IMR-90 (cell line): ENCODE measurements at regions not wholly inside any gene's neighbourhood (a gene's known extent, or its start where the extent isn't known, plus 50 kb on each side); places are given as distances from the start of the nearest gene placed in this dataset.

Source experiments
- ATAC-seq: fragments of 200-7000 bp; cut with Tn5 transposase; 2 replicates; pipeline ENCODE4 v1.9.1; 2020; ENCODE audit warnings: low read depth, mild to moderate bottlenecking, moderate library complexity
- BruUV-seq: library from RNA; stranded (reverse); fragments of 400-500 nt; replicated peaks from 2 replicates; lab custom pipeline; 2021; lab: Mats Ljungman, UMichigan
- CTCF ChIA-PET: fragments of 300-600 bp; formaldehyde crosslinking; extraction: SDS; loops from one replicate; lab custom pipeline; 2021; ENCODE audit warnings: antibody characterized with exemption; lab: Yijun Ruan, JAX
- POLR2A ChIA-PET: fragments of 300-600 bp; sonication (Branson Sonifier 250); formaldehyde crosslinking; loops from one replicate; lab custom pipeline; 2022; ENCODE audit warnings: antibody characterized with exemption; ENCODE audit not compliant: unreplicated experiment; lab: Charles Lee
- DNase-seq: peaks from one replicate; pipeline ENCODE4 v3.0.0; 2013
- H2AFZ ChIP-seq: replicated peaks from 2 replicates; pipeline ENCODE3; 2013; ENCODE audit warnings: low read length, mild to moderate bottlenecking; ENCODE audit not compliant: poor library complexity
- H2AK5ac ChIP-seq: 2 replicates; pipeline ENCODE4 v1.6.1; 2013; ENCODE audit warnings: low read depth, low read length, inconsistent platforms
- H2AK9ac ChIP-seq: replicated peaks from 2 replicates; pipeline ENCODE3; 2013; ENCODE audit warnings: mild to moderate bottlenecking, low read depth, low read length, moderate library complexity; ENCODE audit not compliant: poor library complexity
- H2BK120ac ChIP-seq: 2 replicates; pipeline ENCODE4 v1.6.1; 2013; ENCODE audit warnings: low read depth, low read length, inconsistent platforms
- H2BK15ac ChIP-seq: 3 replicates; pipeline ENCODE4 v1.6.1; 2013; ENCODE audit warnings: low read depth, low read length, inconsistent platforms
- H2BK20ac ChIP-seq: 2 replicates; pipeline ENCODE4 v1.6.1; 2013; ENCODE audit warnings: low read depth, mild to moderate bottlenecking, inconsistent platforms, low read length, moderate library complexity
- H2BK5ac ChIP-seq: 2 replicates; pipeline ENCODE4 v1.6.1; 2013; ENCODE audit warnings: mild to moderate bottlenecking, low read depth, low read length, inconsistent platforms; ENCODE audit not compliant: poor library complexity, severe bottlenecking
- H3K14ac ChIP-seq: replicated peaks from 2 replicates; pipeline ENCODE4 v1.6.1; 2013; ENCODE audit warnings: low read depth, low read length, inconsistent platforms
- H3K18ac ChIP-seq: 2 replicates; pipeline ENCODE4 v1.6.1; 2013; ENCODE audit warnings: low read depth, low read length, control low read depth
- H3K23ac ChIP-seq: 2 replicates; pipeline ENCODE4 v1.6.1; 2013; ENCODE audit warnings: low read depth, low read length, inconsistent platforms
- H3K27ac ChIP-seq: 2 replicates; pipeline ENCODE4 v1.5.1; 2013; ENCODE audit warnings: mild to moderate bottlenecking, control low read depth, low read length; ENCODE audit not compliant: insufficient read depth
- H3K27me3 ChIP-seq: 2 replicates; pipeline ENCODE4 v1.6.1; 2013; ENCODE audit warnings: low read length; ENCODE audit not compliant: control insufficient read depth, insufficient read depth
- H3K36me3 ChIP-seq: 2 replicates; pipeline ENCODE4 v1.6.1; 2013; ENCODE audit warnings: low read length, mixed read lengths; ENCODE audit not compliant: control insufficient read depth, insufficient read depth
- H3K4ac ChIP-seq: 2 replicates; pipeline ENCODE4 v1.6.1; 2013; ENCODE audit warnings: low read depth, low read length, inconsistent platforms
- H3K4me1 ChIP-seq: 2 replicates; pipeline ENCODE4 v1.6.1; 2013; ENCODE audit warnings: low read length, mixed read lengths; ENCODE audit not compliant: control insufficient read depth, insufficient read depth
- H3K4me2 ChIP-seq: 2 replicates; pipeline ENCODE4 v1.6.1; 2013; ENCODE audit warnings: low read depth, mild to moderate bottlenecking, control low read depth, low read length, moderate library complexity
- H3K4me3 ChIP-seq: 2 replicates; pipeline ENCODE4 v1.5.1; 2013; ENCODE audit warnings: low read depth, mild to moderate bottlenecking, control low read depth, low read length, moderate library complexity; ENCODE audit not compliant: insufficient read depth
- H3K56ac ChIP-seq: 2 replicates; pipeline ENCODE4 v1.6.1; 2013; ENCODE audit warnings: low read length, inconsistent platforms; ENCODE audit not compliant: insufficient read depth; ENCODE audit errors: extremely low read depth
- H3K79me1 ChIP-seq, 2 experiments: 2 replicates each; pipeline ENCODE4 v1.6.1; 2013; ENCODE audit warnings: low read length in 2 of 2, inconsistent platforms in 1 of 2, low read depth in 1 of 2
- H3K9ac ChIP-seq: 2 replicates; pipeline ENCODE4 v1.6.1; 2013; ENCODE audit warnings: low read depth, low read length, control low read depth
- H3K9me1 ChIP-seq: 2 replicates; pipeline ENCODE4 v1.6.1; 2013; ENCODE audit warnings: low read length, inconsistent platforms; ENCODE audit not compliant: insufficient read depth
- H3K9me3 ChIP-seq: 2 replicates; pipeline ENCODE4 v1.6.1; 2013; ENCODE audit warnings: low read length; ENCODE audit not compliant: control insufficient read depth, insufficient read depth
- H4K20me1 ChIP-seq: 2 replicates; pipeline ENCODE4 v1.6.1; 2013; ENCODE audit warnings: low read length, inconsistent platforms; ENCODE audit not compliant: insufficient read depth
- H4K5ac ChIP-seq: 2 replicates; pipeline ENCODE4 v1.6.1; 2013; ENCODE audit warnings: mild to moderate bottlenecking, low read depth, low read length, control low read depth
- H4K8ac ChIP-seq, 2 experiments: 2 replicates each; pipeline ENCODE4 v1.6.1; 2013; ENCODE audit warnings: low read depth in 2 of 2, low read length in 2 of 2, control low read depth in 1 of 2, inconsistent platforms in 1 of 2
- H4K91ac ChIP-seq: 2 replicates; pipeline ENCODE4 v1.6.1; 2013; ENCODE audit warnings: low read depth, low read length, inconsistent platforms; ENCODE audit not compliant: insufficient read depth
- BHLHE40 ChIP-seq: fragments of 150-350 bp; IDR thresholded peaks from 2 replicates; pipeline ENCODE4 v1.6.1; 2016; ENCODE audit warnings: mild to moderate bottlenecking, low read depth, low read length
- FOS ChIP-seq: fragments of 150-350 bp; IDR thresholded peaks from 2 replicates; pipeline ENCODE4 v1.6.1; 2016; ENCODE audit warnings: low read depth, low read length
- MAZ ChIP-seq: IDR thresholded peaks from 2 replicates; pipeline ENCODE4 v1.6.1; 2012; ENCODE audit warnings: low read depth, mild to moderate bottlenecking, low read length, improper control_type of control experiment, moderate library complexity, borderline replicate concordance
- POLR2A ChIP-seq: IDR thresholded peaks from 2 replicates; pipeline ENCODE4 v1.6.1; 2012; ENCODE audit warnings: mild to moderate bottlenecking, low read depth, low read length
- RFX5 ChIP-seq: IDR thresholded peaks from 2 replicates; pipeline ENCODE4 v1.8.0; 2012; ENCODE audit warnings: low read depth, mild to moderate bottlenecking, low read length, moderate library complexity
- WGBS, 2 experiments: methylation state at CpG; one replicate each; pipeline versions ENCODE4 v1.1.5 to v1.1.7; 2013; ENCODE audit warnings: missing lambda C conversion rate in 2 of 2; ENCODE audit not compliant: insufficient read length in 1 of 2; ENCODE audit errors: extremely low coverage in 2 of 2; 5-methylcytosine and 5-hydroxymethylcytosine counted together
- dilution Hi-C: fragments of 300-500 bp; cut with HindIII; formaldehyde crosslinking; loops from one replicate; pipeline ENCODE4 v1.14.3; 2018; ENCODE audit warnings: low sequenced_read_pairs; ENCODE audit not compliant: unreplicated experiment
- in situ Hi-C: fragments of 300-500 bp; cut with MboI; formaldehyde crosslinking; loops from 3 replicates; pipeline ENCODE4 v1.14.3; 2019; ENCODE audit warnings: low sequenced_read_pairs, inconsistent platforms, mixed read lengths
- intact Hi-C: fragments of 100-400 bp; cut with micrococcal nuclease; formaldehyde crosslinking; loops from 2 replicates; pipeline ENCODE4 v1.10.0; 2022

DNA sequence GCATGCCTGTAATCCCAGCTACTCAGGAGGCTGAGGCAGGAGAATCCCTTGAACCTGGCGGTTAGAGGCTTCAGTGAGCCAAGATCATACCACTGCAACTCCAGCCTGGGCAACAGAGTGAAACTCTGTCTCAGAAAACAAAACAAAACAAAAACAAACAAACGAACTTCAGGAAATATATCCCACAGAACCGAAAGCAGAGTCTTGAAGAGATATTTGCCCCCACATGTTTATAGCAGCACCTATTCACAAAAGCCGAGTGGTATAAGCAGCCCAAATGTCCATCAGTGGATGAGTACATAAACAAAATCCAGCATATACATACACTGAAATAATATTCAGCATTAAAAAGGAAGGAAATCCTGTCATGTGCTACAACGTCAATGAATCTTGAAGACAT lies 57.6 kb upstream of the GRIN3A start:
- BruUV-seq = no TSS peak
- dilution Hi-C loops = no loop called here
- WGBS, 2 experiments = no CpG with 5 or more reads among the region's 5 CpGs

More for the DNA sequence above, 57.6 kb upstream of the GRIN3A start:
- Histone ChIP-seq H3K79me1 (no peaks in the 10 kb centered on the region), H3K56ac (no peak overlapping the region), H2AK9ac (no peak overlapping the region), H2BK120ac (no peak overlapping the region), H3K9me1 (no peaks in the 10 kb centered on the region), H3K14ac (no peak overlapping the region), H4K8ac (no peak overlapping the region), H2BK5ac (no peak overlapping the region), H3K18ac (no peak overlapping the region), H4K5ac (no peak overlapping the region), H3K27me3 (no peaks in the 10 kb centered on the region), H3K9me3 (peaks cover 4% of the 10 kb centered on the region), H2AK5ac (no peak overlapping the region), H3K4me3 (no peak overlapping the region), H4K20me1 (no peaks in the 10 kb centered on the region), H3K9ac (no peak overlapping the region), H3K4me2 (no peak overlapping the region), H3K23ac (no peak overlapping the region), H3K4me1 (no peaks in the 10 kb centered on the region), H2AFZ (no peak overlapping the region), H3K27ac (no peak overlapping the region), H2BK15ac (no peak overlapping the region), H4K91ac (no peak overlapping the region), H3K4ac (no peak overlapping the region), H3K36me3 (no peaks in the 10 kb centered on the region), H2BK20ac (no peak overlapping the region)
- in situ Hi-C loops (no loop called here), intact Hi-C loops (no loop called here)
- no peak for ATAC-seq
- CTCF ChIA-PET = no interaction called here
- no peak for TF ChIP-seq FOS
- no peak for TF ChIP-seq MAZ
- no peak for TF ChIP-seq RFX5
- no peak for TF ChIP-seq POLR2A
- TF ChIP-seq BHLHE40 = no peak
- POLR2A ChIA-PET = no interaction called here
- DNase-seq = no peak
